ENCODE measurements at regions not wholly inside any gene's neighbourhood (a gene's known extent, or its start where the extent isn't known, plus 50 kb on each side); places are given as distances from the start of the nearest gene placed in this dataset.

- no peak for TF ChIP-seq CTCF (IDR thresholded peaks at IDR 0.05; ENCODE audit: low read depth, low read length)
- H3K4me3 ChIP-seq (replicated peaks in 1 of 2; ENCODE audit: low read depth in 2 of 2, low read length in 2 of 2) = no peak overlapping the region
- DNase-seq (ENCODE audit: low read depth in 2 of 2) = no peak
Observed at GRCh38 chr2:142316049-142316448, 185.2 kb upstream of the LRP1B start.

- DNase-seq (ENCODE audit: low read depth in 2 of 2) = no peak
- no peak overlapping the region for H3K4me3 ChIP-seq (replicated peaks in 1 of 2; ENCODE audit: low read depth in 2 of 2, low read length in 2 of 2)
- TF ChIP-seq CTCF (IDR thresholded peaks at IDR 0.05; ENCODE audit: low read depth, low read length) = no peak
Observed at GRCh38 chr2:142315346-142315745, 184.5 kb upstream of the LRP1B start.

- no peak for TF ChIP-seq CTCF (IDR thresholded peaks at IDR 0.05; ENCODE audit: low read depth, low read length)
- DNase-seq (ENCODE audit: low read depth in 2 of 2) = no peak
- H3K4me3 ChIP-seq (replicated peaks in 1 of 2; ENCODE audit: low read depth in 2 of 2, low read length in 2 of 2) = no peak overlapping the region
Observed at GRCh38 chr2:142314164-142314563, 183.3 kb upstream of the LRP1B start.

GRCh38 chr2:142310530-142310929, 179.7 kb upstream of the LRP1B start:
- no peak for DNase-seq (ENCODE audit: low read depth in 2 of 2)
- no peak for TF ChIP-seq CTCF (IDR thresholded peaks at IDR 0.05; ENCODE audit: low read depth, low read length)
- H3K4me3 ChIP-seq (replicated peaks in 1 of 2; ENCODE audit: low read depth in 2 of 2, low read length in 2 of 2) = no peak overlapping the region

GRCh38 chr2:142308744-142309143, 177.9 kb upstream of the LRP1B start:
- no peak for TF ChIP-seq CTCF (IDR thresholded peaks at IDR 0.05; ENCODE audit: low read depth, low read length)
- no peak overlapping the region for H3K4me3 ChIP-seq (replicated peaks in 1 of 2; ENCODE audit: low read depth in 2 of 2, low read length in 2 of 2)
- no peak for DNase-seq (ENCODE audit: low read depth in 2 of 2)

GRCh38 chr2:142307616-142308115, 176.8 kb upstream of the LRP1B start:
- DNase-seq (ENCODE audit: low read depth in 2 of 2) = no peak
- no peak for TF ChIP-seq CTCF (IDR thresholded peaks at IDR 0.05; ENCODE audit: low read depth, low read length)
- H3K4me3 ChIP-seq (replicated peaks in 1 of 2; ENCODE audit: low read depth in 2 of 2, low read length in 2 of 2) = no peak overlapping the region

GRCh38 chr2:142307086-142307485, 176.3 kb upstream of the LRP1B start:
- no peak for DNase-seq (ENCODE audit: low read depth in 2 of 2)
- no peak overlapping the region for H3K4me3 ChIP-seq (replicated peaks in 1 of 2; ENCODE audit: low read depth in 2 of 2, low read length in 2 of 2)
- no peak for TF ChIP-seq CTCF (IDR thresholded peaks at IDR 0.05; ENCODE audit: low read depth, low read length)
